Prostate gland (tissue), 2 donors: ENCODE measurements at regions not wholly inside any gene's neighbourhood (a gene's known extent, or its start where the extent isn't known, plus 50 kb on each side); places are given as distances from the start of the nearest gene placed in this dataset.
"Not testable (repeated sequence)": the region's sequence is repeated elsewhere in the genome, so short reads cannot be mapped to it uniquely, and the experiment has no call there.

Experiments used
- POLR2AphosphoS5 ChIP-seq: sonication (generic); formaldehyde crosslinking; IDR thresholded peaks from one replicate; pipeline ENCODE4 v1.6.1; 2017; ENCODE audit warnings: antibody characterized with exemption
- TF ChIP-seq, protein P1 (sequence below), 4 experiments: fragments of 200-600 bp in 2 of 4; fragments of 450-650 bp in 2 of 4; sonication (generic) in 2 of 4; IDR thresholded peaks; 1 replicate in 3 of 4; 2 replicates in 1 of 4; pipeline ENCODE4 v1.5.1; 2016 to 2019; ENCODE audit warnings: antibody characterized with exemption in 4 of 4, mild to moderate bottlenecking in 2 of 4, moderate library complexity in 2 of 4

- TF ChIP-seq, protein P1, sequence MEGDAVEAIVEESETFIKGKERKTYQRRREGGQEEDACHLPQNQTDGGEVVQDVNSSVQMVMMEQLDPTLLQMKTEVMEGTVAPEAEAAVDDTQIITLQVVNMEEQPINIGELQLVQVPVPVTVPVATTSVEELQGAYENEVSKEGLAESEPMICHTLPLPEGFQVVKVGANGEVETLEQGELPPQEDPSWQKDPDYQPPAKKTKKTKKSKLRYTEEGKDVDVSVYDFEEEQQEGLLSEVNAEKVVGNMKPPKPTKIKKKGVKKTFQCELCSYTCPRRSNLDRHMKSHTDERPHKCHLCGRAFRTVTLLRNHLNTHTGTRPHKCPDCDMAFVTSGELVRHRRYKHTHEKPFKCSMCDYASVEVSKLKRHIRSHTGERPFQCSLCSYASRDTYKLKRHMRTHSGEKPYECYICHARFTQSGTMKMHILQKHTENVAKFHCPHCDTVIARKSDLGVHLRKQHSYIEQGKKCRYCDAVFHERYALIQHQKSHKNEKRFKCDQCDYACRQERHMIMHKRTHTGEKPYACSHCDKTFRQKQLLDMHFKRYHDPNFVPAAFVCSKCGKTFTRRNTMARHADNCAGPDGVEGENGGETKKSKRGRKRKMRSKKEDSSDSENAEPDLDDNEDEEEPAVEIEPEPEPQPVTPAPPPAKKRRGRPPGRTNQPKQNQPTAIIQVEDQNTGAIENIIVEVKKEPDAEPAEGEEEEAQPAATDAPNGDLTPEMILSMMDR (IDR thresholded peaks at IDR 0.05) = not testable (repeated sequence)
- TF ChIP-seq POLR2AphosphoS5 = not testable (repeated sequence)
These were observed 232.5 kb downstream of the TUSC1 start for GRCh38 chr9:25445721-25446120.
